GM18498 (cell line): ENCODE measurements at regions not wholly inside any gene's neighbourhood (a gene's known extent, or its start where the extent isn't known, plus 50 kb on each side); places are given as distances from the start of the nearest gene placed in this dataset.
"Not testable (repeated sequence)": the region's sequence is repeated elsewhere in the genome, so short reads cannot be mapped to it uniquely, and the experiment has no call there.

Source experiments
- ATAC-seq: cut with Tn5 transposase; IDR thresholded peaks from one replicate; pipeline ENCODE4 v1.9.1; 2021; ENCODE audit warnings: mild to moderate bottlenecking, moderate library complexity; ENCODE audit not compliant: unreplicated experiment

DNA sequence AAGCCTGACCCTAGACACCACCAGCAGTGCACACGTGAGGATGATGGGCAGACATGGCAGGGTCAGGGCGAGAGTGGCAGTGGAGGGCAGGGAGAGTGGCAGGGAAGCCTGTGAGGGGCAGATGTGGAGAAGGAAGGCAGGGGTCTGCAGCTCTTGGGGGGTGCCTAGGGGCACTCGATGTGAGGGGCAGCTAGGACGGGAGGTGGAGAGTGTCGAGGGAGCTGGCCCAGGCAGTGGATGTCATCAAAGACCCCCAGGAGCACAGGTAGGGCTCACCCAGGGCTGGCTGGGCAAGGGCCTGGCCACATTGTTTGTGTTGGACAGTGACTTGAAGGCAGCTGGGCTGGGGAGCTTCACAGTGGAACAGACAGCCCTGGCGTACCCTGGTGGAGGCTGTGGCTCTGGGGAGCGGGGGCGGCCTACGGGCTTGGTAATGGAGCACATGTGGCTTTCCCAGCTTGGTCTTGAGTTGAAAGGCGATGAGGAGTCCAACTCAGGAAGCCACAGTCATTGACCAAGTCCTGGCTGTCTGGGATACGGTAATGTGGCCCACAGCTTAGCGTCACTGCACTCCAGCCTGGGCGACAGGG lies 87.1 kb downstream of the RTP5 start:
- ATAC-seq = no peak

DNA sequence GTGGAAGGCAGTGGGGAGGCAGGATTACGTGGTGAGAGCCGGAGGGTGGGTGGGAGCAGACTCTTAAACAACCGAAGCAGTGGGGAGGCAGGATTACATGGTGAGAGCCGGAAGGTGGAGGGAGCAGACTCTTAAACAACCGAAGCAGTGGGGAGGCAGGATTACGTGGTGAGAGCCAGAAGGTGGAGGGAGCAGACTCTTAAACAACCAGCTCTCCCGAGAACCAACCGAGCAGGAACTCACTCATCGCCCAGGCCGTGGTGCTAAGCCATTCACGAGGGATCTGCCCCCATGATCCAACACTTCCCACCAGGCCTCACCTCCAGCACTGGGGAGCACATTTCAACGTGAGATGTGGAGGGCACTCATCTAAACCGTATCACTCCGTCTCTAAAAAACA lies 87.7 kb downstream of the RTP5 start:
- ATAC-seq = no peak

DNA sequence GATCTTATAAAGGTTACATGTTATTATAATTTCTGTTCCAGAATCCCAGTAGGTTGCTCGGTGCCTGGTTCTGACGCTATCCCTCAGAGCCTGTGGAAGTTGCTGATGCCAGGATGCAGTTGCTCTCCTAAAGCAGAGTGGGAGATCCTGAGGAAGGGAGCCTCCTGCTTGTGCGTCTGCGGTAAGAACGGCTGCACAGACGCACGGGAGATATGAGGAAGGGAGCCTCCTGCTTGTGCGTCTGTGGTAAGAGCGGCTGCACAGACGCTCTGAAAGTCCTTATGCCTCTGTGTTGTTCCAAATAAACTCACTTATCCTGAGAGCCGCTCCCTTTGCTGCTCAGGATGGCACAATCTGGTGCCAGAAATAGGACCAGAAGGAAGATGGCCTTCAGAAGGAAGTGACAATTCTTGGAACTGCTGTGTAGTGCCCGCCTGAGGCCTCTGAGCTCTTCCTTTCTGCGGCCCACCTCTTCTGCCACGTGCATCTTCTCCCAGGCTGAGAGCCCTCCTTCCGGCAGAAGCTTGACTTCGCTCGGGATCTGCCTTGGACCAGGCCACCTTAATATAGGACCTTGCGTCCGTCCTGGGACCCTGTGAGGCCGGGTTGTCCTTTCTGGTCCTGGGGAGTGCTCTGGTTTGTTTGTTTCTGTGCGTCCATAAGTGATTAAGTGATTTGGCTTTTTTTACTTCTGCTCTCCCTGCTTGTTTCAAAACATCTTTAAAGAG lies 89.5 kb downstream of the RTP5 start:
- no peak for ATAC-seq

GRCh38 chr2:241959751-241960269 lies 90.3 kb downstream of the RTP5 start:
- no peak for ATAC-seq

- no peak for ATAC-seq
These were observed 91.9 kb downstream of the RTP5 start for GRCh38 chr2:241961454-241961853.

DNA sequence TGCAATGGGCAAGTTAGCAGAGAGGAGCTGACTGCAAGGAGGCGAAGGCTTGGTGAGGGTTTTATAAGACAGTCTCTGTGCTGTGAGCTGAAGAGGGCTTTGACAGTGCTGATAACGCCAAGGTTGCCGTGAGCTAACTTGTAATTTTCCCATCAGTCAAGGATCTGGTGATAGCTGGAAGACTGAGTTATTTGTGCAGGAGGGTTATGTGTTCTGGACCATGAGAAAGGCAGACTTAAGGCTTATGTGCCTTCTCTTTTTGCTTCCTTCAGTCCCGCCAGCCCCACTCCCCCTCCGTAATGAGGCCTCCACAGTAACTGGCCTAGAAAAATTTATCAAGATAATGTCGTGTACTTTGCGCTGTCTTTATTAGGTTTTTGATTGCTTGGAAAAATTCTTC lies 94.6 kb downstream of the RTP5 start:
- ATAC-seq = no peak

DNA sequence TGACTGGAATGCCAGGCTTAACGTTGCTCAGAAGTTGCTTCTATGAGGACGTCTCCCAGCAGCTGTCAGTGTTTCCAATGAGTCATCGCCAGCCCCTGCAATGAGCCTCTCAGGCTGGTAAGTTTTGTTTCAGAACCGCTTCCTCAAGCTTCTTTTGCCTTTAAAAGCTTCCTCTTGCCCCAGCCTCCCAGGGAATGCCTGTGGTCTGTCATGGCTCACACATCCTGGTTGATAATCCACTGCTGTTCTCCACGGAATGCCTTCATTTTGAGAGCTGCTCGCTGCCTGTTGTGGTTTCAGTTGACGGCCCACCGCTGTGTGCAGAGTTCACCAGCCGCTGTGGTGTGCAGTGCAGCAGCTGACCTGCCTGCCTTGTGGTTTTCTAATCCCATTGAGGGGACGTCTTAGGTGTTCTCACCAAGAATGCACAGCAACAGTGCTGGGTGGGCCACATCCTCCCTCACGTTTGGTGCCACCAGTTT lies 96.4 kb downstream of the RTP5 start:
- peak; percentile 84 for ATAC-seq

GRCh38 chr2:241966647-241967466 lies 97.3 kb downstream of the RTP5 start:
- ATAC-seq = no peak

DNA sequence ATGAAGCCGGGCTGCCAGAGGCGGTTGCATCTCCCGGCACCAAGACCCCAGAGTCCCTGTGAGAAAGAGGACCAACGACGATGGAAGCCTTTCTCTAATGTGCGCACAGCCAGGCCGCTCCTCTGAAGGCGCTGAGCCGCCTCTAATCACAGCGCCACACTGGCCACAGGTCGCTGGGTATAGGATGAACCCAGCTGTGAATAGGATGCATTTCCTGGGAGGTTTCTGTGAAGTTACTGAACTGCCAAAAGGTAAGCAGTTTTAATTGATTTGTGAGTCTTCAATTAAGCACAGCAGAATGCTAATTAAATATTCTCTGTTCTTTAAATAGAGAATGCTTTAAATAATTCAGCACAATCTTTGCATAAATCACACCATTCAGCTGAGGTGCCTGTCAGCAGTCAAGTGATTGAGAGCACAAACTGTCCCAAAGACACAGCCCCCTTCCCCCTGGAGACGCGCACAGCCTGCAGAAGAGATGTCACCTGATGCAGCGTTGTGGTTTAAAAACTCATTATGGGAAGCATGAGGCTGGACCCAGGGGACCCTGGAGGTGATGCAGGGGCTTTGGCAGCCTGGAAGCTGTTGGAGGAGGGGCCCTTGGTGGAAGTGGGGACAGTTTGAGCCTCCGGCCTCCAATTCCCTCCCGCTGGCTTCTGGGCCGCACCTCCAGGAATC lies 98.1 kb downstream of the RTP5 start:
- ATAC-seq = no peak

DNA sequence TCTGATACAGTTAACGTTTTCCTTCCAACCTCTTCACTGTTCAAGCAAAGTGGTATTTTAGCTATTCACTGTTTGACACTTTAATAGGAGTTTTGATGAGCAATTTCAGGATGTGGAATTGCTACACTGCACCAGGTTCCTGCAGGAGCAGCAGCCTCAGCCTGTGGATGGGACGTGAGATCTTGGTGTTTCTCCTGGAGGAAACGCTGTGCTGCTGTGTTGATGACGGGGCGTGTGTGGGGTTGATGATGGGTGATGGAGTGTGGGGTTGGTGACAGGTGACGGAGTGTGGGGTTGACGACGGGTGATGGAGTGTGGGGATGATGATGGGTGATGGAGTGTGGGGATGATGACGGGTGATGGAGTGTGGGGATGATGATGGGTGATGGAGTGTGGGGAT lies 98.9 kb downstream of the RTP5 start:
- no peak for ATAC-seq

DNA sequence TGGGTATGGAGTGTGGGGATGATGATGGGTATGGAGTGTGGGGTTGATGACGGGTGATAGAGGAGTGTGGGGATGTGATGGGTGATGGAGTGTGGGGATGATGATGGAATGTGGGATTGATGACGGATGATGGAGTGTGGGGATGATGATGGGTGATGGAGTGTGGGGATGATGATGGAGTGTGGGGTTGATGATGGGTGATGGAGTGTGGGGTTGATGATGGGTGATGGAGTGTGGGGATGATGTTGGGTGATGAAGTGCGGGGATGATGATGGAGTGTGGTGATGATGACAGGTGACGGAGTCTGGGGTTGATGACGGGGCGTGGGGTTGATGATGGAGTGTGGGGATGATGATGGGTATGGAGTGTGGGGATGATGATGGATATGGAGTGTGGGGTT lies 99.7 kb downstream of the RTP5 start:
- ATAC-seq = not testable (repeated sequence)

DNA sequence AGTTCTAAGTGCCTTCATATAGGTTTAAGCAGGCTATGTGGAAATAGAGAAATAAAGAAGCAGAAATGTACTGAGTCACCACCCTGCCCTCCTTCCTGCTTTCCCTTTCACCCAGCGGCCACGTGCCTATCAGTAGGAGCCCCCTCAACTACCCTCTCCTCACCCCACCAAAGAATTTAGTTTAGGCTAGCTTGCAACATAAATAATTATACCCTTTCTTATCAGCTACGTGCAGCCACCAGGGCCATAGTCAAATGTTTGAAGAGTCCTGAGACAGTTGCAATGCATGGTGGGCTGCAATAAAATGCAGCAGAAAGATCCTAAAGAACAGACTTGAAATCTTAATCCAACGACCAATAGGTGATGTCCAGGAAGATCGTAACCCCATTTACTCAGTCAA lies 101.2 kb downstream of the RTP5 start:
- ATAC-seq = no peak

DNA sequence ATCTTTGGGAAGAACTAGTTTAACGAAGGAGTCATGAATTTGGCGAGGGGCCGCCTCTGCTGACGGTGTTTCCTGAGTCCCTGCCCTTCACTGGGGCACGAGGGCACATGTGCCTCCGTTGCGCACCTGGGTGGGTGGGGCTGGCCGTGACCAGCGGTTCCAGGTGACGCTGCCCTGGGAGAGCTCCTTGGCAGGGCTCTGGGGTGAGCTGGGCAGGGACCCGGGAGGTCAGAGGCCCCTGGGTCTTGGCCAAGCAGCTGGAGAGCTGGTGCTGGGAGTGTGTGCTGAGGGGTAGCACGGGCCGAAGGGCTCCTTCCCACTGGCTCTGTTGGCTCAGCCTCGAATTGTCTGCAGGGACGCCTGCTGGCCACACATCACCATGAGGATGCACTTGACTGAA lies 104.6 kb downstream of the RTP5 start:
- ATAC-seq = no peak

DNA sequence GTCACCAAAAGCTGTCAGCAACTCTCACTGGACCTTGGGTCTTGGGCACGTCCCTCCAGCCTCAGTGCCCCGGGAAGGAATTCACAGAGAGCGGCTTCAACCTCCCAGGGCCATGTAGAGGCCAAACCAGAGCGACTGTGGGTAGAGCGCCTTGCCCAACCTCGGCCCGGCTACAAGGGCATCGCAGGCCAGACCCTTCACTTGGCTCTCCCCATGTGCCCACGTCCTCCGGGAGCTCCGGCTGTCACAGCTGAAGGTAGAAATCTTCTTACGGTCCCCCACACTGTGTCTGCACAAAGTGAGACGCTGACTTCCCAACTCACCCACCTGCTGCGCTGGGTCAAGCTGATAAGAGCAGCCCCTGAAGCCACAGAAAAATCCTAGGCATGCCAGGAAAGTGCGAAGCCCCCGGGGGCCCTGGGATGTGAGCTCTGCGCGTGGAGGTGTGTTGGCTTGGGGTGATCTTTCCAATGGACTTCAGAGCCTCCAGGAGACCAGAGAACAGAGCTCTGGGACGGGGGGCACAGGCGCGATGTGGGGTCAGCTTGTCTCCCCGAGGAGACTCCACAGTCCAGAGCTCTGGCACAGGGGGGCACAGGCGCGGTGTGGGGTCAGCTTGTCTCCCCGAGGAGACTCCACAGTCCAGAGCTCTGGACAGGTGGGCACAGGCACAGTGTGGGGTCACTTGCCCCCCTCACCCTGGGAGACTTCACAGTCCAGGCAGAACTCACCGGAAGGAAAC lies 105.5 kb downstream of the RTP5 start:
- no peak for ATAC-seq

DNA sequence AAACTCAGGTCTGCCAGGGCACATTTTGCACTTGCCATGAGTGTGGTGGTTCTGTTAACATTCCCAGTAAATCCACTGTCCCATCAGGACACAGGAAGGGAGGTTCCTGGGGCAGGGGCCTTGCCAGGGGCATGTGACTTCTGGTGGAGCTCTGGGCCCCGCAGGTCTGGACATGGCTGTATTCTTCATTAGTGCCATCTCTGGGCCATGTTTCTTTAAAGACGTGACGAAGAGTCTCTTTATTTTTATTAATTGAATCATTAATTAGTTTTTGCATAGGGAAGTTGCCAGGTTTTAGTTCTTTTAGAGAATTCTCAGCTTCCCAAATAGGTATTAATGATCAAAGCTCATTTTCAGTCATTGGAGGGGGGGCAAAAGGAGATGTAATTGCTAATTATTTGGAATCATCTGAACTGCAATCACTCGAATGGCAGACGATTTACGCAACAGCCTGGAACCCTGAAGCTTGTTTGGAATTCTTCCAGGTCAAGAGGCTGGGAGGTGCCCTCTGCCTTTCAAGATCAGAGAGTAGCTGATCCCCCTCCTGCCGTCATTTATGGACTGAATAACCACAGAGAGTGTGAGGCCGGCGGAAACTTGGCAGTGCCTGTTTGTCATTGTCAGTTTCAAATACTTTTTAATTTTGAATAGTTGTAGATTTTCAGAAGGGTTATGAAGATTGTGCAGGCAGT lies 106.2 kb downstream of the RTP5 start:
- ATAC-seq = no peak

GRCh38 chr2:241976296-241976695 lies 106.8 kb downstream of the RTP5 start:
- no peak for ATAC-seq

GRCh38 chr2:241977557-241978300 lies 108.2 kb downstream of the RTP5 start:
- ATAC-seq = no peak

GRCh38 chr2:241978670-241979069 lies 109.1 kb downstream of the RTP5 start:
- ATAC-seq = no peak

DNA sequence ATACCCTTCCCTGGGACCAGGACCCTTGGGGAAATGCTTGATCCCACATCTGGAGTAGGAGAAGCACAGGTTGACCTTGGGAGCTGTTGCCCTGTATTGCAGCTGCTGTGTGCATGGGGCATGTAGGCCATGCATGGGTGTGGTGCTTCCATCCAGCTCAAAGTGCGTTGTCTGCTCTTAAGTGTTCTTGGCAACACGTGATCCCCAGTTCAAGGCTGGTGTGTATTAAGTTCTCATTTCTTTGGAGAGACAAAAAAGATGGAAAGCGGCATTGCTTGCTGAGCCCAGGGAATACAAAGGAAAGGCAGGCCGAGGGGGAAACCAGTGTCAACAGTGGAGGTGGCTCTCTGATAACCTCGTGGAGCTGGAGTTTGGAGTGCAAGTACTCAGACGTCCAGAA lies 110.7 kb downstream of the RTP5 start:
- ATAC-seq = no peak
